IMR-90 (cell line): ENCODE measurements at regions not wholly inside any gene's neighbourhood (a gene's known extent, or its start where the extent isn't known, plus 50 kb on each side); places are given as distances from the start of the nearest gene placed in this dataset.

Source experiments
- ATAC-seq: fragments of 200-7000 bp; cut with Tn5 transposase; 2 replicates; pipeline ENCODE4 v1.9.1; 2020; ENCODE audit warnings: low read depth, mild to moderate bottlenecking, moderate library complexity
- BruUV-seq: library from RNA; stranded (reverse); fragments of 400-500 nt; replicated peaks from 2 replicates; lab custom pipeline; 2021; lab: Mats Ljungman, UMichigan
- CTCF ChIA-PET: fragments of 300-600 bp; formaldehyde crosslinking; extraction: SDS; loops from one replicate; lab custom pipeline; 2021; ENCODE audit warnings: antibody characterized with exemption; lab: Yijun Ruan, JAX
- POLR2A ChIA-PET: fragments of 300-600 bp; sonication (Branson Sonifier 250); formaldehyde crosslinking; loops from one replicate; lab custom pipeline; 2022; ENCODE audit warnings: antibody characterized with exemption; ENCODE audit not compliant: unreplicated experiment; lab: Charles Lee
- DNase-seq: peaks from one replicate; pipeline ENCODE4 v3.0.0; 2013
- H2AFZ ChIP-seq: replicated peaks from 2 replicates; pipeline ENCODE3; 2013; ENCODE audit warnings: low read length, mild to moderate bottlenecking; ENCODE audit not compliant: poor library complexity
- H2AK5ac ChIP-seq: 2 replicates; pipeline ENCODE4 v1.6.1; 2013; ENCODE audit warnings: low read depth, low read length, inconsistent platforms
- H2AK9ac ChIP-seq: replicated peaks from 2 replicates; pipeline ENCODE3; 2013; ENCODE audit warnings: mild to moderate bottlenecking, low read depth, low read length, moderate library complexity; ENCODE audit not compliant: poor library complexity
- H2BK120ac ChIP-seq: 2 replicates; pipeline ENCODE4 v1.6.1; 2013; ENCODE audit warnings: low read depth, low read length, inconsistent platforms
- H2BK15ac ChIP-seq: 3 replicates; pipeline ENCODE4 v1.6.1; 2013; ENCODE audit warnings: low read depth, low read length, inconsistent platforms
- H2BK20ac ChIP-seq: 2 replicates; pipeline ENCODE4 v1.6.1; 2013; ENCODE audit warnings: low read depth, mild to moderate bottlenecking, inconsistent platforms, low read length, moderate library complexity
- H2BK5ac ChIP-seq: 2 replicates; pipeline ENCODE4 v1.6.1; 2013; ENCODE audit warnings: mild to moderate bottlenecking, low read depth, low read length, inconsistent platforms; ENCODE audit not compliant: poor library complexity, severe bottlenecking
- H3K14ac ChIP-seq: replicated peaks from 2 replicates; pipeline ENCODE4 v1.6.1; 2013; ENCODE audit warnings: low read depth, low read length, inconsistent platforms
- H3K18ac ChIP-seq: 2 replicates; pipeline ENCODE4 v1.6.1; 2013; ENCODE audit warnings: low read depth, low read length, control low read depth
- H3K23ac ChIP-seq: 2 replicates; pipeline ENCODE4 v1.6.1; 2013; ENCODE audit warnings: low read depth, low read length, inconsistent platforms
- H3K27ac ChIP-seq: 2 replicates; pipeline ENCODE4 v1.5.1; 2013; ENCODE audit warnings: mild to moderate bottlenecking, control low read depth, low read length; ENCODE audit not compliant: insufficient read depth
- H3K27me3 ChIP-seq: 2 replicates; pipeline ENCODE4 v1.6.1; 2013; ENCODE audit warnings: low read length; ENCODE audit not compliant: control insufficient read depth, insufficient read depth
- H3K36me3 ChIP-seq: 2 replicates; pipeline ENCODE4 v1.6.1; 2013; ENCODE audit warnings: low read length, mixed read lengths; ENCODE audit not compliant: control insufficient read depth, insufficient read depth
- H3K4ac ChIP-seq: 2 replicates; pipeline ENCODE4 v1.6.1; 2013; ENCODE audit warnings: low read depth, low read length, inconsistent platforms
- H3K4me1 ChIP-seq: 2 replicates; pipeline ENCODE4 v1.6.1; 2013; ENCODE audit warnings: low read length, mixed read lengths; ENCODE audit not compliant: control insufficient read depth, insufficient read depth
- H3K4me2 ChIP-seq: 2 replicates; pipeline ENCODE4 v1.6.1; 2013; ENCODE audit warnings: low read depth, mild to moderate bottlenecking, control low read depth, low read length, moderate library complexity
- H3K4me3 ChIP-seq: 2 replicates; pipeline ENCODE4 v1.5.1; 2013; ENCODE audit warnings: low read depth, mild to moderate bottlenecking, control low read depth, low read length, moderate library complexity; ENCODE audit not compliant: insufficient read depth
- H3K56ac ChIP-seq: 2 replicates; pipeline ENCODE4 v1.6.1; 2013; ENCODE audit warnings: low read length, inconsistent platforms; ENCODE audit not compliant: insufficient read depth; ENCODE audit errors: extremely low read depth
- H3K79me1 ChIP-seq, 2 experiments: 2 replicates each; pipeline ENCODE4 v1.6.1; 2013; ENCODE audit warnings: low read length in 2 of 2, inconsistent platforms in 1 of 2, low read depth in 1 of 2
- H3K9ac ChIP-seq: 2 replicates; pipeline ENCODE4 v1.6.1; 2013; ENCODE audit warnings: low read depth, low read length, control low read depth
- H3K9me1 ChIP-seq: 2 replicates; pipeline ENCODE4 v1.6.1; 2013; ENCODE audit warnings: low read length, inconsistent platforms; ENCODE audit not compliant: insufficient read depth
- H3K9me3 ChIP-seq: 2 replicates; pipeline ENCODE4 v1.6.1; 2013; ENCODE audit warnings: low read length; ENCODE audit not compliant: control insufficient read depth, insufficient read depth
- H4K20me1 ChIP-seq: 2 replicates; pipeline ENCODE4 v1.6.1; 2013; ENCODE audit warnings: low read length, inconsistent platforms; ENCODE audit not compliant: insufficient read depth
- H4K5ac ChIP-seq: 2 replicates; pipeline ENCODE4 v1.6.1; 2013; ENCODE audit warnings: mild to moderate bottlenecking, low read depth, low read length, control low read depth
- H4K8ac ChIP-seq, 2 experiments: 2 replicates each; pipeline ENCODE4 v1.6.1; 2013; ENCODE audit warnings: low read depth in 2 of 2, low read length in 2 of 2, control low read depth in 1 of 2, inconsistent platforms in 1 of 2
- H4K91ac ChIP-seq: 2 replicates; pipeline ENCODE4 v1.6.1; 2013; ENCODE audit warnings: low read depth, low read length, inconsistent platforms; ENCODE audit not compliant: insufficient read depth
- BHLHE40 ChIP-seq: fragments of 150-350 bp; IDR thresholded peaks from 2 replicates; pipeline ENCODE4 v1.6.1; 2016; ENCODE audit warnings: mild to moderate bottlenecking, low read depth, low read length
- CHD1 ChIP-seq: IDR thresholded peaks from 2 replicates; pipeline ENCODE4 v1.6.1; 2012; ENCODE audit warnings: low read depth, low read length, improper control_type of control experiment
- FOS ChIP-seq: fragments of 150-350 bp; IDR thresholded peaks from 2 replicates; pipeline ENCODE4 v1.6.1; 2016; ENCODE audit warnings: low read depth, low read length
- MAFK ChIP-seq: IDR thresholded peaks from 2 replicates; pipeline ENCODE4 v1.6.1; 2012; ENCODE audit warnings: low read depth, low read length, improper control_type of control experiment
- MAZ ChIP-seq: IDR thresholded peaks from 2 replicates; pipeline ENCODE4 v1.6.1; 2012; ENCODE audit warnings: low read depth, mild to moderate bottlenecking, low read length, improper control_type of control experiment, moderate library complexity, borderline replicate concordance
- MXI1 ChIP-seq: IDR thresholded peaks from 2 replicates; pipeline ENCODE4 v1.6.1; 2012; ENCODE audit warnings: low read depth, mild to moderate bottlenecking, low read length, moderate library complexity, borderline replicate concordance
- NFE2L2 ChIP-seq: fragments of 150-350 bp; IDR thresholded peaks from 2 replicates; pipeline ENCODE4 v1.6.1; 2016; ENCODE audit warnings: low read depth, mild to moderate bottlenecking, low read length
- POLR2A ChIP-seq: IDR thresholded peaks from 2 replicates; pipeline ENCODE4 v1.6.1; 2012; ENCODE audit warnings: mild to moderate bottlenecking, low read depth, low read length
- RAD21 ChIP-seq: IDR thresholded peaks from 2 replicates; pipeline ENCODE4 v1.6.1; 2012; ENCODE audit warnings: low read length, improper control_type of control experiment
- RCOR1 ChIP-seq: IDR thresholded peaks from 2 replicates; pipeline ENCODE4 v1.6.1; 2012; ENCODE audit warnings: mild to moderate bottlenecking, low read length, improper control_type of control experiment; ENCODE audit not compliant: insufficient replicate concordance
- SMC3 ChIP-seq: fragments of 150-350 bp; IDR thresholded peaks from 2 replicates; pipeline ENCODE4 v1.6.1; 2016; ENCODE audit warnings: low read depth, mild to moderate bottlenecking, antibody characterized with exemption, low read length, moderate library complexity
- WGBS, 2 experiments: methylation state at CpG; one replicate each; pipeline versions ENCODE4 v1.1.5 to v1.1.7; 2013; ENCODE audit warnings: missing lambda C conversion rate in 2 of 2; ENCODE audit not compliant: insufficient read length in 1 of 2; ENCODE audit errors: extremely low coverage in 2 of 2; 5-methylcytosine and 5-hydroxymethylcytosine counted together
- dilution Hi-C: fragments of 300-500 bp; cut with HindIII; formaldehyde crosslinking; loops from one replicate; pipeline ENCODE4 v1.14.3; 2018; ENCODE audit warnings: low sequenced_read_pairs; ENCODE audit not compliant: unreplicated experiment
- in situ Hi-C: fragments of 300-500 bp; cut with MboI; formaldehyde crosslinking; loops from 3 replicates; pipeline ENCODE4 v1.14.3; 2019; ENCODE audit warnings: low sequenced_read_pairs, inconsistent platforms, mixed read lengths
- intact Hi-C: fragments of 100-400 bp; cut with micrococcal nuclease; formaldehyde crosslinking; loops from 2 replicates; pipeline ENCODE4 v1.10.0; 2022
- TF ChIP-seq, protein P1 (sequence below): fragments of 150-350 bp; IDR thresholded peaks from 2 replicates; pipeline ENCODE4 v1.6.1; 2017; ENCODE audit warnings: mild to moderate bottlenecking, antibody characterized with exemption, low read length, low read depth
- TF ChIP-seq, protein P2 (sequence below): fragments of 150-350 bp; IDR thresholded peaks from 2 replicates; pipeline ENCODE4 v1.6.1; 2016; ENCODE audit warnings: low read depth, mild to moderate bottlenecking, low read length, moderate library complexity, borderline replicate concordance

DNA sequence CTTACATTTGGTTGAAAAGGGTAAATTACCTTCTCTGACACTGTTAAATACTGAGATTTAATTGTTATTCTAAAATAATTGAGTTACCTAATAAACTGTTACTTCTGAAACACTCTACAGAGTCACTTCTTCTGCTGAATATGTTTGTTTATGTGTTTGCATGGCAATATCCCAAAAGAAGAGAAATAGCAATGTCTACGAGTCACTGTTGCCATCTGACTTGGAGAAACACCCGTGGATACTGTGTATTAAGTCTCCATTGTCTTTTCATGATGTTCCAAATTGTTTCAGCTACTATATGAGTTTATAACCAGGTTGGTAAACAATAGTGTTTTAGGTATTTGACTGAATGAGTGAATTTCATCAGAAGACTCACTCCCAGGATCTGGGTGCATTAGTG is 754.2 kb upstream of the ID2 start:
- intact Hi-C loops = loop anchor here (10.0 kb wide), 1 partner anchor 173 kb away; no protein-coding TSS in a partner anchor
- H3K18ac ChIP-seq = no peak overlapping the region
- no peaks in the 10 kb centered on the region for H3K9me3 ChIP-seq
- DNase-seq (no peak), ATAC-seq (no peak)
- H4K8ac ChIP-seq = no peak overlapping the region
- no peaks in the 10 kb centered on the region for H3K79me1 ChIP-seq
- no peak overlapping the region for H2BK120ac ChIP-seq
- ChIA-PET CTCF (interaction anchor here (0.6 kb wide), 1 partner anchor 22 kb away, joined by 3 read pairs; no protein-coding TSS in a partner anchor), POLR2A (no interaction called here)
- no peak overlapping the region for H3K27ac ChIP-seq
- in situ Hi-C loops = no loop called here
- H3K9ac ChIP-seq = no peak overlapping the region
- no peak overlapping the region for H3K56ac ChIP-seq
- no peak overlapping the region for H2AFZ ChIP-seq
- H3K27me3 ChIP-seq = no peaks in the 10 kb centered on the region
- H4K91ac ChIP-seq = no peak overlapping the region
- no peak overlapping the region for H3K4me3 ChIP-seq
- TF ChIP-seq NFE2L2 = no peak
- TF ChIP-seq MAZ = no peak
- TF ChIP-seq CHD1 = no peak
- no peak for TF ChIP-seq RAD21
- no peak for TF ChIP-seq MAFK
- no peak for TF ChIP-seq SMC3
- TF ChIP-seq, protein P1, sequence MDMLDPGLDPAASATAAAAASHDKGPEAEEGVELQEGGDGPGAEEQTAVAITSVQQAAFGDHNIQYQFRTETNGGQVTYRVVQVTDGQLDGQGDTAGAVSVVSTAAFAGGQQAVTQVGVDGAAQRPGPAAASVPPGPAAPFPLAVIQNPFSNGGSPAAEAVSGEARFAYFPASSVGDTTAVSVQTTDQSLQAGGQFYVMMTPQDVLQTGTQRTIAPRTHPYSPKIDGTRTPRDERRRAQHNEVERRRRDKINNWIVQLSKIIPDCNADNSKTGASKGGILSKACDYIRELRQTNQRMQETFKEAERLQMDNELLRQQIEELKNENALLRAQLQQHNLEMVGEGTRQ = no peak
- TF ChIP-seq RCOR1 = no peak
- TF ChIP-seq, protein P2, sequence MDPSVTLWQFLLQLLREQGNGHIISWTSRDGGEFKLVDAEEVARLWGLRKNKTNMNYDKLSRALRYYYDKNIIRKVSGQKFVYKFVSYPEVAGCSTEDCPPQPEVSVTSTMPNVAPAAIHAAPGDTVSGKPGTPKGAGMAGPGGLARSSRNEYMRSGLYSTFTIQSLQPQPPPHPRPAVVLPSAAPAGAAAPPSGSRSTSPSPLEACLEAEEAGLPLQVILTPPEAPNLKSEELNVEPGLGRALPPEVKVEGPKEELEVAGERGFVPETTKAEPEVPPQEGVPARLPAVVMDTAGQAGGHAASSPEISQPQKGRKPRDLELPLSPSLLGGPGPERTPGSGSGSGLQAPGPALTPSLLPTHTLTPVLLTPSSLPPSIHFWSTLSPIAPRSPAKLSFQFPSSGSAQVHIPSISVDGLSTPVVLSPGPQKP = no peak
- no peak for TF ChIP-seq FOS
- no peak for TF ChIP-seq BHLHE40
- TF ChIP-seq MXI1 = no peak
- no peak for TF ChIP-seq POLR2A
- no peak overlapping the region for H3K4ac ChIP-seq
- BruUV-seq = no TSS peak
- no peak overlapping the region for H4K5ac ChIP-seq
- no peak overlapping the region for H2BK20ac ChIP-seq
- no peak overlapping the region for H2AK9ac ChIP-seq
- H3K36me3 ChIP-seq = no peaks in the 10 kb centered on the region
- no peaks in the 10 kb centered on the region for H3K4me1 ChIP-seq
- no peak overlapping the region for H3K23ac ChIP-seq
- H2BK5ac ChIP-seq = no peak overlapping the region
- H3K9me1 ChIP-seq = no peaks in the 10 kb centered on the region
- no peak overlapping the region for H2BK15ac ChIP-seq
- no peak overlapping the region for H3K4me2 ChIP-seq
- no peak overlapping the region for H2AK5ac ChIP-seq
- dilution Hi-C loops = no loop called here
- H3K14ac ChIP-seq = no peak overlapping the region
- H4K20me1 ChIP-seq = no peaks in the 10 kb centered on the region
- 20% methylated on average over 2 of the region's 2 CpGs; no CpG with 5 or more reads in 1 of the 2 experiments for WGBS, 2 experiments
